Erythroblast (primary cell): ENCODE measurements at regions not wholly inside any gene's neighbourhood (a gene's known extent, or its start where the extent isn't known, plus 50 kb on each side); places are given as distances from the start of the nearest gene placed in this dataset.

Experiments
- GATA1 ChIP-seq: IDR thresholded peaks from 2 replicates; pipeline ENCODE4 v1.6.1; 2011; ENCODE audit warnings: low read depth, mild to moderate bottlenecking, control low read depth, low read length, moderate library complexity
- POLR2A ChIP-seq: IDR thresholded peaks from 2 replicates; pipeline ENCODE4 v1.6.1; 2011; ENCODE audit warnings: mild to moderate bottlenecking, low read length

DNA sequence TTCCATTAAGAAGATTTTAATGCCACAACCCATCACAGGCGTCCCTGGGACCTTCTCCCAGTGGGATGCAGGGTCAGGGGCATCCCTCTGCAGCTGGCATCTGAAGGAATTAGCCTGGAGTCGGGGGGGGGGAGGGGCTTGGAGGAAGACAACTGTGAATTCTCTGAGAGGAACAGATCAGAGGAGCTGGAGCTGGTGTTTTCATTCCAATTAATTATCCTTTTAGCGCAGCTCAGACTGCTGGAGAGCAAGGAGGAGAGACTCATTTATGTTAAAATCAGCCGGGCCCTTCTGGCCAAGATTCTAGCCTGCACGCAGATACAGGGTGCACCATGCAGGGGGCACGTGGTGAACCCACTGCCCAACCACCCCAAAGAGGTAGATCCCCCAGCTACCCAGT is 116.2 kb downstream of the CHST1 start:
- TF ChIP-seq POLR2A, result no peak
- no peak for TF ChIP-seq GATA1
